Thoracic aorta (tissue), 2 donors: ENCODE measurements at regions not wholly inside any gene's neighbourhood (a gene's known extent, or its start where the extent isn't known, plus 50 kb on each side); places are given as distances from the start of the nearest gene placed in this dataset.
"Not testable (repeated sequence)": the region's sequence is repeated elsewhere in the genome, so short reads cannot be mapped to it uniquely, and the experiment has no call there.

Experiments
- ATAC-seq: fragments of 150-250 bp; one replicate; pipeline ENCODE4 v1.8.0; 2017; ENCODE audit warnings: low read depth; ENCODE audit not compliant: insufficient number of reproducible peaks, low FRiP score
- DNase-seq: peaks from one replicate; pipeline ENCODE4 v3.0.0-alpha.2; 2020; ENCODE audit warnings: low spot score
- H3K27ac ChIP-seq, 2 donors: fragments of 200-600 bp; sonication (generic); 1 replicate in 1 of 2; 2 replicates in 1 of 2; pipeline ENCODE4 v1.5.1; 2016; ENCODE audit warnings: mild to moderate bottlenecking in 2 of 2, moderate library complexity in 2 of 2
- H3K27me3 ChIP-seq: fragments of 200-600 bp; sonication (generic); replicated peaks from 2 replicates; pipeline ENCODE4 v1.6.0; 2016; ENCODE audit warnings: mild to moderate bottlenecking; ENCODE audit not compliant: insufficient read depth
- H3K36me3 ChIP-seq: fragments of 200-600 bp; sonication (generic); one replicate; pipeline ENCODE4 v1.5.1; 2016
- H3K4me1 ChIP-seq, 2 donors: fragments of 200-600 bp; sonication (generic); 1 replicate in 1 of 2; 2 replicates in 1 of 2; pipeline versions ENCODE4 v1.5.1 to v1.6.0; 2016; ENCODE audit warnings: low read depth in 2 of 2, mild to moderate bottlenecking in 1 of 2; ENCODE audit not compliant: control insufficient read depth in 1 of 2
- H3K4me3 ChIP-seq: fragments of 200-600 bp; sonication (generic); 2 replicates; pipeline ENCODE4 v1.5.1; 2016; ENCODE audit warnings: mild to moderate bottlenecking
- H3K9me3 ChIP-seq: fragments of 200-600 bp; sonication (generic); 2 replicates; pipeline ENCODE4 v1.5.1; 2016
- CTCF ChIP-seq: fragments of 200-600 bp; sonication (generic); IDR thresholded peaks from one replicate; pipeline ENCODE4 v1.5.1; 2019; ENCODE audit warnings: antibody characterized with exemption

GRCh38 chr1:43108080-43108479 is 64.0 kb downstream of the EBNA1BP2 start:
- H3K4me3 ChIP-seq = no peak overlapping the region
- no peaks in the 10 kb centered on the region for H3K36me3 ChIP-seq
- H3K4me1 ChIP-seq = no peaks in the 10 kb centered on the region
- H3K27me3 ChIP-seq = no peaks in the 10 kb centered on the region
- no peak for TF ChIP-seq CTCF
- no peak for ATAC-seq
- H3K27ac ChIP-seq = no peak overlapping the region
- no peaks in the 10 kb centered on the region for H3K9me3 ChIP-seq
- DNase-seq = no peak

DNA sequence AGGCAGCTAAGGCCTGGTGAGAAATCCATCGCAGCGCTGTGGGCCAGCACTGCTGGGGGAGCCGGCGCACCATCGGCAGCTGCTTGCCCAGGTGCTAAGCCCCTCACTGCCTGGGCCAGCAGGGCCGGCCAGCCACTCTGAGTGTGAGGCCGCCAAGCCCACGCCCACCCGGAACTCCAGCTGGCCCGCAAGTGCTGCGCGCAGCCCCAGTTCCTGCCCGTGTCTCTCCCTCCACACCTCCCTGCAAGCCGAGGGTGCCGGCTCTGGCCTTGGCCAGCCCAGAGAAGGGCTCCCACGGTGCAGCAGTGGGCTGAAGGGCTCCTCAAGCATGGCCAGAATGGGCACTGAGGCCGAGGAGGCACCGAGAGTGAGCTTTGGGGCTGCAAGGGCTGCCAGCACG is 64.4 kb downstream of the EBNA1BP2 start:
- ATAC-seq (no peak), DNase-seq (no peak)
- Histone ChIP-seq H3K9me3 (no peaks in the 10 kb centered on the region), H3K36me3 (no peaks in the 10 kb centered on the region), H3K27me3 (no peaks in the 10 kb centered on the region), H3K27ac (no peak overlapping the region), H3K4me3 (no peak overlapping the region), H3K4me1 (no peaks in the 10 kb centered on the region)
- TF ChIP-seq CTCF = no peak

DNA sequence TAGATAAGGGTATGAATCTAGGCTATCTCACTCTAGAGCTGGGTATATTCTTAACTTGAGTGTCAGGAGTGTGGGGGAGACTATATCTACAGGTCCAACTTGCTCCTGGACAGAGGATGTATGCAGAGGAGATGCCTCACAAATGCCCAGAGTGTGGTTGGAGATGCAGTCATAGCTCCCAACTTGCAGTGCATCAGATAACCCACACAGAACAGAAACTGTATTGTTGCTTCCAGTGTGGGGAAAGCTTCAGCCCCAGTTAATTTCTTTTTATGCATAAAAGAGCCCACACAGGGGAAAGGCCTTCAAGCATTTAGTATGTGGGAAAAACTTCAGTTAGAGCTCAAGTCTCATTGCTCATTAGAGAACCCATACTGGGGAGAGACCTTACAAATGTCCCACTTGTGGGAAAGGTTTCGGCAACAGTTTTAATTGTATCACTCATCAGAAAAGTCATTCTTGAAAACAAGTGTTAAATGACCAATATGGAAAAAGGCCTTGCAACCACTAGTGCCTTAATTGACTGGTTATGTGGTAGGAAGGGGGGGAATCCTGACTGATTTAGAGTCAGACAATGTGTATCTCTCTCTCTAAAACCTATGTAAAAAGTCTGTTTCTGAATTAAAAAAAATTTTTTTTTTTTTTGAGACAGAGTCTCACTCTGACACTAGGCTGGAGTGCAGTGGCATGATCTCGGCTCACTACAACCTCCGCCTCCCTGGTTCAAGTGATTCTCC is 67.9 kb downstream of the EBNA1BP2 start:
- TF ChIP-seq CTCF = no peak
- no peaks in the 10 kb centered on the region for H3K27me3 ChIP-seq
- H3K27ac ChIP-seq = no peak overlapping the region
- no peak for ATAC-seq
- no peak overlapping the region for H3K4me3 ChIP-seq
- no peaks in the 10 kb centered on the region for H3K9me3 ChIP-seq
- no peak for DNase-seq
- no peaks in the 10 kb centered on the region for H3K4me1 ChIP-seq
- no peaks in the 10 kb centered on the region for H3K36me3 ChIP-seq

GRCh38 chr1:43101061-43101460 is 71.0 kb downstream of the EBNA1BP2 start:
- DNase-seq (no peak), ATAC-seq (no peak)
- H3K36me3 ChIP-seq = no peaks in the 10 kb centered on the region
- no peaks in the 10 kb centered on the region for H3K27me3 ChIP-seq
- no peak for TF ChIP-seq CTCF
- no peaks in the 10 kb centered on the region for H3K9me3 ChIP-seq
- no peak overlapping the region for H3K4me3 ChIP-seq
- no peaks in the 10 kb centered on the region for H3K4me1 ChIP-seq
- H3K27ac ChIP-seq = no peak overlapping the region

GRCh38 chr1:43098200-43098599 is 73.9 kb downstream of the EBNA1BP2 start:
- TF ChIP-seq CTCF = no peak

DNA sequence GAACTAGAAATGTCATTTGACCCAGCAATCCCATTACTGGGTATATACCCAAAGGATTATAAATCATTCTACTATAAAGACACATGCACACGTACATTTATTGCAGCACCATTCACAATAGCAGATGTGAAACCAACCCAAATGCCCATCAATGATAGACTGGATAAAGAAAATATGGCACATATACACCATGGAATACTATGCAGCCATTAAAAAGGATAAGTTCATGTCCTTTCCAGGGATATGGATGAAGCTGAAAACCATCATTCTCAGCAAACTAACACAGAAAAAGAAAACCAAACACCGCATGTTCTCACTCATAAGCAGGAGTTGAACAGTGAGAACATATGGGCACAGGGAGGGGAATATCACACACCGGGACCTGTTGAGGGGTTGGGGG is 75.6 kb downstream of the EBNA1BP2 start:
- H3K36me3 ChIP-seq, DNase-seq, H3K9me3 ChIP-seq, H3K27me3 ChIP-seq, H3K4me1 ChIP-seq, H3K4me3 ChIP-seq, ATAC-seq, H3K27ac ChIP-seq: not testable (repeated sequence)

More at GRCh38 chr1:43098200-43098599, 73.9 kb downstream of the EBNA1BP2 start:
- no peaks in the 10 kb centered on the region for H3K4me1 ChIP-seq
- H3K27me3 ChIP-seq = no peaks in the 10 kb centered on the region
- no peaks in the 10 kb centered on the region for H3K9me3 ChIP-seq
- no peak overlapping the region for H3K4me3 ChIP-seq
- no peak overlapping the region for H3K27ac ChIP-seq
- no peak for ATAC-seq
- no peaks in the 10 kb centered on the region for H3K36me3 ChIP-seq
- DNase-seq = no peak

DNA sequence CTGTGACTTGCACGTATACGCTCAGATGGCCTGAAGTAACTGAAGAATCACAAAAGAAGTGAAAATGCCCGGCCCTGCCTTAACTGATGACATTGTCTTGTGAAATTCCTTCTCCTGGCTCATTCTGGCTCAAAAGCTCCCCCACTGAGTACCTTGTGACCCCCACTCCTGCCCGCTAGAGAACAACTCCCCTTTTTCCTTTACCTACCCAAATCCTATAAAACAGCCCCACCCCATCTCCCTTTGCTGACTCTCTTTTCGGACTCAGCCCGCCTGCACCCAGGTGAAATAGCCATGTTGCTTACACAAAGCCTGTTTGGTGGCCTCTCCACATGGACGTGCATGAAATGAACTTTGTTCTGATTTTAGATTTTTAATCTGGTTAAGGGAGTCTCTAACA is 81.3 kb downstream of the EBNA1BP2 start:
- H3K27me3 ChIP-seq, DNase-seq, H3K36me3 ChIP-seq, H3K27ac ChIP-seq, H3K4me1 ChIP-seq, H3K9me3 ChIP-seq, H3K4me3 ChIP-seq, ATAC-seq: not testable (repeated sequence)

- H3K27ac ChIP-seq, H3K9me3 ChIP-seq, H3K4me1 ChIP-seq, DNase-seq, H3K36me3 ChIP-seq, ATAC-seq, H3K27me3 ChIP-seq, H3K4me3 ChIP-seq: not testable (repeated sequence)
These were observed 81.9 kb downstream of the EBNA1BP2 start for GRCh38 chr1:43090157-43090556.
